ENCODE measurements at regions not wholly inside any gene's neighbourhood (a gene's known extent, or its start where the extent isn't known, plus 50 kb on each side); places are given as distances from the start of the nearest gene placed in this dataset.
A peak's percentile ranks its signal among the peaks of the same experiment; 100 is the strongest.
"Not testable (repeated sequence)": the region's sequence is repeated elsewhere in the genome, so short reads cannot be mapped to it uniquely, and the experiment has no call there.

- DNase-seq = no peak
Observed at GRCh38 chr6:167408235-167408869, 83.5 kb downstream of the TTLL2 start.

DNA sequence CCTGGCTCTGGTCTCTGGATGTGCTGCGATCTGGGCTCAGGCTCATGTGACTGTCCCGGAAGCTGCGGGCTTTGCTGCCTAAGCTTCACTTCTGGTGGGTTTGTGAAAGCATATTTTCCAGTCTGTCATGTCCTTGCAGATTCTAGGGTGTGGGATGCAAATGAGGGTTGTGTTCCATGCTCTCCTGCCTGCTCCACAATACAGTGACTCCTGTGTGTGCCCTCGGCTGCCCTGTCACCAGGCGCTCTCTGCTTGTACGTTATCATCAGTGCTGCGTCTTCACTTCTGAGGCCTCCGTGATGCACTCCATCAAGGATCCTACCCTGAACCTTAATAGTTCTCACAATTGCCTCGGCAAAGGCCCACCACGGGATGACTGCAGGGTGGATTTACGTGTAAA lies 84.2 kb downstream of the TTLL2 start:
- no peak for DNase-seq

- no peak for DNase-seq
Observed at GRCh38 chr6:167409694-167410093, 84.8 kb downstream of the TTLL2 start.

- DNase-seq = no peak
Observed at GRCh38 chr6:167410462-167410861, 85.6 kb downstream of the TTLL2 start.

- no peak for DNase-seq
Observed at GRCh38 chr6:167412506-167412905, 87.6 kb downstream of the TTLL2 start.

DNA sequence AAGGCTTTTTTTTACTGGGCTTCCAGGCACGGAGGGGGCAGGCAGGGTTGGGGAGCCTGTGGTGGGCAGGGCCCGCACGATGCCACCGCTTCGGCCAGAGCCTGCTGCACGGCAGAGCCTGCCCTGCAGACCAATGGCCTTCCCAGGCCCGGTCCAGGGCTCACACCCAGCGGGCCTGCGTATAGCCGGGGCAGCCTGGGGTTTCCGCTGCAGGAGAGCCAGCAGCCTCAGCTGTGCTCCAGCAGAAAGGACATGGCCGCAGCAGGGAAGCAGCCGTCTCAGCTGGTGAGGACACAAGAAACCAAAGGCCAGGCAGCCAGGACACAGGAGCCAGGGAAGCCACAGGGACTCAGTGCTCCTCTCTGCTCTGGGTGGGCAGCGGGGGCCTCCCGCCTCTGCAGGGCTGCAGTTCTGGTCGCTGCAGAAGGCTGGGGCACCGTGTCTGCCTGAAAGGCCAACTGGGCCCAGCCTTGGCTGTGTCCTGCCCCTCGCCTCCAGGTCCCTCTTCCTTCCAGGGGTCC lies 90.6 kb downstream of the TTLL2 start:
- DNase-seq = no peak

DNA sequence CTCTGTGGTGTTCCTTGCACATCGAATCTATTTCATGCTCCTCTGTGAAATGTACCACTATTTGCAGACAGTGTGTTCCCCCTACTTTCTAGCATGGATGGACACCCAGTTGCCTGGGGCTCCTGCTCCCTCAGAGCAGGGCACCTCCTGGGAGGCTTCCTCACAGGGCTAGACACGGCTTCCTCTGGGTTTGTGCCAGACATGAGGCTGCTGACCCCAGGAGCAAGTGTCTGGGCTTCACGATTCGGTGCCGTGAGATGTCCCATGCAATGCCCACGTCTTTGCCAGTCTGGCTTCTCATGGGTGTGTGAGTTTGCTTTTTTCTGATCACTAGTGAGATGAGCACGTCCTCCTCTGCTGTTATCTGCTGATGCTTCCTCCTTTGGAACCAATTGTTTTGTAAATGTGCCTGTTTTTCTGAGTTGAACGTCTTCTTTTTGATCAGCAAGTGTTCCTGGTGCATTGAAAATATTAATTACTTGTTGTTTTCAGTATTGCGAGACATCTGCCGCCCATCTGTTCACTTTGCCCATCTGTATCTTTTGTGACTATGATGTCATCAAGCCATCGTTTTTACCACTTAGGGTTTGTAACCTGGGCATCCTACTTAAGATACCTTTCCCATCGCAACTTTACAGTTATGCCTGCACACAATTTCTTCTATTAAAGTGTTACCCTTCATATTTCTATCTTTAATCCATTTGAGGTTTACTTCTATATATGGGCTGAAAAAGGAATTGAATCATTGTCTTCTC lies 92.0 kb downstream of the TTLL2 start:
- no peak for DNase-seq

DNA sequence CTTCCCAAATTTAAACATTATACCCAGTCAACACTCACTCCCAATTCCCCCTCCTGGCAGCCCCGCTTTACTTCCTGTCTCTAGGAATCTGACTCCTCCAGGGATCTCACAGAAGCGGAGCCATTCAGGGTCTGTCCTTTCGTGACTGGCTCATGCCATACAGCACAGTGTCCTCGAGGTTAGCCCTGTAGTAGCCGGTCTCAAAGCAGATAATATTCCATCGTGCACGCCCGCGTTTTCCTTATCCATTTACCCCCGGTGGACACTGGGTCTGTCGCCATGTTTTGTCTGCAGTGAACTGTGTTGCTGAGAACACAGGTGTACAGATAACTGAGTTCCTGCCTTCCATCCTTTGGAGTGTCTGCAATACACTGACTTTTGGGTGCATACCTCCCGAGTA lies 95.3 kb downstream of the TTLL2 start:
- no peak for DNase-seq

GRCh38 chr6:167420858-167421766 lies 96.2 kb downstream of the TTLL2 start:
- DNase-seq = no peak

GRCh38 chr6:167421944-167422343 lies 97.1 kb downstream of the TTLL2 start:
- not testable (repeated sequence) for DNase-seq

GRCh38 chr6:167422934-167423333 lies 98.0 kb downstream of the TTLL2 start:
- DNase-seq = no peak

DNA sequence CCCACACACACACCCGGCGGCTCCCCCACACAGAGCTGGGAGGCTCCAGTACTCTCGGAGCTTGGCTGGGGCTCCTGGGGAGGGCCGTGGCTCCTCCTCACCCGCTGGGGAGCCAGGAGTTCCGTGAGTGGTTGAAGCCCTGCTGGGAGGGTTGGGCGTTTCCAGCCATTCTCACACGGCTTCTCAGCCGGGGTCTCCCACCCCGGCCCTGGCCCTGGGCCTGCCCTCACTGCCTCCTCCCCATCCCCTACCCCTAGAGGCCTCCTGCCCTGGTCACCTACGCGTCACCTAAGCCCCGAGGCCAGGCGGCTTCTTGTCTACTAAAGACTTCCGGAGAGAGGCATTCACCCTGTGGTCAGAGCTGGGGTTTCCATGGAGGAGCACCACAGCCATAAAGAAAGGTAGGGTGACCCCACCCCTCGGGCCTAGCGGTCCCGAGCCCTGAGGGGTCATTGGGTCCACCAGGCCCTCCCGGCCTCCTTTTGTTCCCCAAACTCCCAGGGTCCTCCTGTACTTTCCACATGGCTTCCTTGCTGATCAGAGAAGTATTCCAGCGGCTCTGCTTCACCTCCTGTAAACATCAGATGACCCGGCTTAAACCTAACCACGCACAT lies 99.3 kb downstream of the TTLL2 start:
- DNase-seq = no peak

DNA sequence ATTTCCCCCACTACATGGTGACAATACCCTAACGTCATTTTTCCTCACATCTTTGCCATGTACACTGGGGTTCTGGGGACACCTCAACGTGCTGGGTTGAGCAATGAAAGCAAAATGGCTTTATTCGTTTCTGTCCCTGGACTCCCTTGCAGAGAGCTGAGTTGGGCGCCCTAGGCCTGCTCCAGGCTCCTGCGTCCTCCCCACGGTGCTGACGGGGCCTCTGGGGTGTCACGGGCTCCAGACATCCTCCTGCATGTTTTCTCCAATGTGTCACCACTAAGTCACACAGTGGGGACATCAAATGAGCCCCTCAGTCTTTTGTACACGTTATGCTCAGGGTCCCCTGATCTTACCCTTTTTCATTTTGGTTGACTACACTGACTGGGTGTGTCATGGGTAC lies 99.8 kb downstream of the TTLL2 start:
- DNase-seq = no peak

GRCh38 chr6:167426084-167426483 lies 101.2 kb downstream of the TTLL2 start:
- no peak for DNase-seq

DNA sequence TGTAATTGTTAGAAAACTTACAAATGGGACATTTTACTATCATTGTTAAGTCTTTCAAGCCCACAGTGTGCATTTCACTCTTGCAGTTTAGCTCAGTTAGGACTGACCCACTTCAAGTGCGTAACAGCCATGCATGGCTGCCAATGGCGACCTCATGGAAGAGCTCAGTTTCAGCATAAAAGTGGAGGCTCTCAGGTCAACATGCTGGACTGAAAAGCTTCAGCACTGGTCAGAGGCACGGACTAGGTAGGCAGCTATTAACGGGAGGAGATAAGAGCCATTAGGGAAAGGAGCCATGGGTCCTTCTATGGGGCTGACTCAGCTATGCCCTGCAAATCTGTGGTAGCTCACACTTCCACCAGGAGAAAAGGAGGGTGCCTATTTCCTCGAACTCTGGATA lies 101.8 kb downstream of the TTLL2 start:
- DNase-seq = peak; percentile 19

GRCh38 chr6:167428664-167429333 lies 103.9 kb downstream of the TTLL2 start:
- no peak for DNase-seq

DNA sequence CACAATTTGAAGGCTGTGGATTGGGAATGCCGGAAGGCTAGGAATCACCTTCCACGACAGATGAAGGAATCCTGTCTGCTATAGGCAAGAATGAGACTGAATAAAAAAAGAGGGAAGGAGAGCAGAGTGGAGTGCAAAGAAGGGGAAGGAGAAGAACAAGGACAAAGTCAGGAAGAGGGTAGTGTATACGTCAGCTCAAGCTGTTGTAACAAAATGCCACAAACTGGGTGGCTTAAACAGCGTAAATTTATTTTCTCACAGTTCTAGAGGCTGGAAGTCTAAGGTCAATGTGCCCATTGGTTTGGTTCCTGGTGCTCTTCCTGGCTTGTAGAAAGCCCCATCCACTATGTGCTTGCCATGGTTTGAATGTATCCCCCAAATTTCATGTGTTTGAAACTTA lies 104.5 kb downstream of the TTLL2 start:
- no peak for DNase-seq

GRCh38 chr6:167435209-167435728 lies 110.4 kb downstream of the TTLL2 start:
- no peak for DNase-seq

GRCh38 chr6:167437888-167438484 lies 113.1 kb downstream of the TTLL2 start:
- no peak for DNase-seq

DNA sequence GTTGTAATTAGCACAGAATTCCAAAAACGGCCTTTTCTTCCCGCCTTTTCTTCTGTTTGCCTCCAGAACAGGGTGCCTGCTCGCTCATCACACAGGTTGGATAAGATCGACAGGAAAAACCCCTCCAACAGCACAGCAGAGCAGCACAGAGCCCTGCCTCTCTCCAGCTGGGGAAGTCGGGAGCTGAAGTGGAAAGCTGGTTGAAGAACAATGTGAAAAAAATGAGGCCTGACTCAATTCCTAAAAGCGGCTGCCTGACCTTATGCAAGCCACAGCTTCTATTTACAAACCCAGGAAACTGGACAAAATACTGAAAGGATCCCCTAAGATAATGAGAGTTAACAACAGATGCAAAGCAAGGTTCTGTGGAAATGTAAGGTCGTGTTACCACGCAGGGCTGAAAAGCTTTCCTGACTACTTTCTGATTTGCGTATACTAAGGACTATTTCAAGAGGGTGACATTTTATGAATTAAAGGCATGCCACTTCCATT lies 116.9 kb downstream of the TTLL2 start:
- peak; percentile 29 for DNase-seq

- DNase-seq = no peak
Observed at GRCh38 chr6:167442245-167442644, 117.4 kb downstream of the TTLL2 start.
